GM04503 (cell line): ENCODE measurements at regions not wholly inside any gene's neighbourhood (a gene's known extent, or its start where the extent isn't known, plus 50 kb on each side); places are given as distances from the start of the nearest gene placed in this dataset.
A peak's percentile ranks its signal among the peaks of the same experiment; 100 is the strongest.

ENCODE experiments used
- DNase-seq: peaks from one replicate; pipeline ENCODE4 v3.0.0-alpha.2; 2012; ENCODE audit warnings: low read depth

GRCh38 chr12:18970603-18971002 lies 158.9 kb upstream of the PLEKHA5 start:
- no peak for DNase-seq

- no peak for DNase-seq
These were observed 157.6 kb upstream of the PLEKHA5 start for GRCh38 chr12:18971932-18972331.

DNA sequence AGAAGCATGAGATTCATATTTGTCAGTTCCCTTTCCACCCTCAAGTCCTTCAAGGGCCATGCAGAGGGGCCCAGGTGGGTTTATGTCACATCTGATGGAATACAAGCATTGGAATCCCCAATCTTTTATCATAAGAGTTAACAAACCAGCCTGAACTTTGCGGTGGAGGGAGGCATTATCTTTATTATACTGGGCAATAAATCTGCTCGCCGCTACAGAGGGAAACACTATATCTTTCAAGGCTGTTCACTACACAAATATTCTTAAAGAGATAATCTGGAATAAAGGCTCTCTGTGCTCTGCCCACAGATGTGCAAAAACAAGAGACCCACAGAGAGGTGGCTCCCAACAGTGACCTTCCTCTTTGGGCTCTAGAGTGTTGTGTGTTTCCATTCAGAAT lies 153.6 kb upstream of the PLEKHA5 start:
- no peak for DNase-seq

- no peak for DNase-seq
These were observed 150.0 kb upstream of the PLEKHA5 start for GRCh38 chr12:18979401-18980126.

- no peak for DNase-seq
These were observed 147.8 kb upstream of the PLEKHA5 start for GRCh38 chr12:18981732-18982131.

DNA sequence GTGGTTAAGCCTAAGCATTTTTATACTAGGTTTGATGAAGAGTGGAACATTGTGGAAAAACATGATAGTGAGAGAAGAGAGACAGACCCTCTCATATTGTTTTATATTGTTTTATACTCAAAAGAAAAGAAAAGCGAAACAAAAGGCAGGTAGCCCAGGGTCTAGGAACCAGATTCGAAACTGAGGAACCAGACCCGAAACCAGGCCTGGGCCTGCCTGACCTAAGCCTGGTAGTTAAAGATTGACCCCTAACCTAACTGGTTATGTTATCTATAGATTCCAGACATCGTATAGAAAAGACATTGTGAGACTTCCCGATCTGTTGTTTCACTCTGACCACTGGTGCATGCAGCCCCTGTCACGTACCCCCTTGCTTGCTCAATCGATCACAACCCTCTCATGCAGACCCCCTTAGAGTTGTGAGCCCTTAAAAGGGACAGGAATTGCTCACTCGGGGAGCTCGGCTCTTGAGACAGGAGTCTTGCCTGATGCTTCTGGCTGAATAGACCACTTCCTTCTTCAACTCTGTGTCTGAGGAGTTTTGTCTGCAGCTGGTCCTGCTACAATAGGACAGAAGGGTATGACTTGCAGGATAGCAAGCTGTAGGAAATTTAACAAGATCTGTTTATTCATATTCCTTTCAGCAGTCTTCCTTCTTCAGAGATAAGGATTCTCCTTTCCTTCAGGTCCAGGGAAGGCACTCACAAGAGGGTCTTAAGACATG lies 147.1 kb upstream of the PLEKHA5 start:
- DNase-seq = no peak

DNA sequence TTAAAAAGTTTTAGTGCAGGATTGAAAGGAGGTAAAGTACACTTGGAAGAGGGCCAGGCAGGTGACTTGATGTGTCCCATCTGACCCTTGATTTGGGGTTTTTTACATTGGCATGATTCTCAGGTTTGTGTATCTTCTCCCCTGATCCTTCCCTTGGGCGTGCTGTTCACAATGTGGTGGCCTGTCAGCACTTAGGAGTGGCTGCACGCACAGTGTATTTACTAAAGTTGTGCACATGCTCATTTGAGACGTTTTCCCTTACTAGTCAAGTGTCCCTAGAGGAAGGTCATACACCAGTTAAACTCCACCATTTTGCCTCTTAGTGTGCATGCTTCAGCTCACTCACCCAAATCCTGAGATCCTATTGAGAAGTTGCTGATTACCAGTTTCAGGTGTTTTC lies 145.7 kb upstream of the PLEKHA5 start:
- DNase-seq = no peak

DNA sequence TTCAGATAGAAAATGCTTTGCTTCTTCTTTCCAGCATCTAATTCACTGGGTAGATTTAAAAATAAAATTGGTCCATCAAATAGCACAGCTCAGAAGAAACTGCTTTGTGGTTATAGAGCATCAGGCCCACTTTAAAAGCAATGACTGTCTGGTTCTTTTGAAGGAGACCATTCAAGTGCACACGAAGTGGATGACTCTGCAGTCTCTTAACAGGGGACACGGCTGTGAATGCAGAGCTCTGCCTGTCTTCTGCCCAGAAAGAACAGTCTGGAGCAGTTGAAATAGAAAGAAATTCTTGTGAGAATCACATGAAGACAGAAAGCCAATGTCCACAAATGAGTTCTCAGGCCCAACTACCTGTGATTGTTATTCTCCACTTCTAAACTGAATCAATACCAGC lies 138.7 kb upstream of the PLEKHA5 start:
- no peak for DNase-seq

- no peak for DNase-seq
These were observed 137.2 kb upstream of the PLEKHA5 start for GRCh38 chr12:18992336-18992735.

DNA sequence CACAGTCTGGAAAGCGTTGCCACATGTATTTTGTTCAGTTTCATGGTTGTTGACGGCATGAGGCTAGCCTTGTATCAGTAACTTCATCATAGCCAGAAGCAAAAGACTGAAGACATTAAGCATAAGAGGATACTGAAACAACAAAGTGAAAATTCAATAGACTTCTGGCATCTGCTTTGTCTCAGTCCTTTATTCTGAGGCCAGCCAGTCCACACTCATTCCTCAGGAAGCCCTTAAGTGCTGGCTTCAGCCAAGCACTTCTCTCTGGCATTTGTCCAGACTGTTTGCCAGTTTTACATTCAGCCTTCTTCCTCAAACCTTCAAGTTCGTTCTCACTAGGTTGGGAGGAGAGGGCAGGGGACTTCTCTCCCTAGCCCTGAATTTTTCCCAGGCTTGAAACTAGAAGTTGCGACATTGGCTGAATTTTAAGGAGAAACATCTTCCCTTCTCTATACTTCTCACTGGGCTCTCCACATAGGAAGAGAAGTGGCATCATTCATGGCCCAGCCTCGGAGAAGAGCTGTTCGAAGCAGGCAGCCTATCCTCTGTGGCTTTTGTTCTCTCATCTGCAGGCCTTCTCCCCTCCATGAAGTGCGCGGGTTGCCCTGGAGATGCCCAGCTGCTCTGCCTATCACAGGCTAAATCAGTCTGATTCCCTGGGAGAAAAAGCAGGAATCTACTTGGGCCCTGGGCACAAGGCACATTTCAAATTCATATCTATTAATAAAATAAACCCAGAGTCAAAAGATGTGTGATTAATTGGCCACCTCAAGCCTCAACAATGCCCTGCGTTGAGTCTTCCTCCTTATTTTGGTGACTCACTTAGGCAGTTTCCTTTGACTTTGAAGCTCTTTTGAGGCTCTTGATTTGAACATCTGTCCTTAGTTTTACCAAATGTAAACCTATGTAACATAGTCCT lies 130.9 kb upstream of the PLEKHA5 start:
- peak; percentile 47 for DNase-seq

DNA sequence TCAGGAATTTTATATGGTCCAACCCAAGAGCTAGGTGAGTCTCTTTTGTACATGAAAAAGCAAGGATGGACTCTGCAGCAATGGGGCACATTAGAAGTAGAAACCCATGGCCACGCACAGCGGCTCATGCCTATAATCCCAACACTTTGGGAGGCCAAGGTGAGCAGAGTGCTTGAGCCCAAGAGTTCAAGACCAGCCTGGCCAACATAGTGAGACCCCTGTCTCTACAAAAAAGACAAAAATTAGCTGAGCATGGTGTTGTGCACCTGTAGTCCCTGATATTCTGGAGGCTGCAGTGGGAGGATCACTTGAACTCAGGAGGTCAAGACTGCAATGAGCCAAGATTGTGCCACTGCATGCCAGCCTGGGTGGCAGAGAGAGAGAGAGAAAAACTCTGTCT lies 128.7 kb upstream of the PLEKHA5 start:
- DNase-seq = no peak

- DNase-seq = no peak
These were observed 127.3 kb upstream of the PLEKHA5 start for GRCh38 chr12:19002216-19002615.

- DNase-seq = no peak
These were observed 126.4 kb upstream of the PLEKHA5 start for GRCh38 chr12:19003141-19003540.

DNA sequence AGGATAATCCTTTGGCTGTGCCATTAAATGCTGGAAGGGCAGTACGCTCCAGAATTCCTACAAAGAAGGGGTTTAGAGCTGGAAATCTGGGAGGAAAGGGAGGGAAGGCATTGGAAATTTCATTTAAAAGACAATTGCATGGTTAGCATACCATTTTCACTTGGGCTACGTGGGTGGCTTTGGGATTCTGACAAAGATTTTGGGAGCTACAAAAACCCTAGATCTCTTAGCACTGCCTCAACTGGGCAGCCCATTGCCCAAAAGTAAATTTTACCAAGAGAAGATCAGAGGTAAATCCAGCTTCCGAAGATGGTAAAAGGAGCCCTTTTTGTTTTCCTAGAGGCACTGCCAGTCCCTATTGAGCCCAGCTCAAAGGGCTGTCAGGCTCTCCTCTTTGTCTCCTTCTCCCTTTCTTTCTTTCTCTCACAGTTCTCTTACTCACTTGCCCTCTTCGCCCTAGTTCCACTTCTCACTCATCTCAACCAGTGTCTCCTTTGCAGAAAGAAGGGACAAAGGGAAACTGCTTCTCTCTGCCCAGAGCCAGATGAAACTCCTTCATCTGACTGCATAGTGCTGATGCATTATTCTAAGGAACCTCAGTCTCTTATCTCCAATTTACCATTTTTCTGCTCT lies 125.4 kb upstream of the PLEKHA5 start:
- no peak for DNase-seq

GRCh38 chr12:19005257-19005801 lies 124.2 kb upstream of the PLEKHA5 start:
- DNase-seq = no peak

- no peak for DNase-seq
These were observed 122.9 kb upstream of the PLEKHA5 start for GRCh38 chr12:19006626-19007137.

DNA sequence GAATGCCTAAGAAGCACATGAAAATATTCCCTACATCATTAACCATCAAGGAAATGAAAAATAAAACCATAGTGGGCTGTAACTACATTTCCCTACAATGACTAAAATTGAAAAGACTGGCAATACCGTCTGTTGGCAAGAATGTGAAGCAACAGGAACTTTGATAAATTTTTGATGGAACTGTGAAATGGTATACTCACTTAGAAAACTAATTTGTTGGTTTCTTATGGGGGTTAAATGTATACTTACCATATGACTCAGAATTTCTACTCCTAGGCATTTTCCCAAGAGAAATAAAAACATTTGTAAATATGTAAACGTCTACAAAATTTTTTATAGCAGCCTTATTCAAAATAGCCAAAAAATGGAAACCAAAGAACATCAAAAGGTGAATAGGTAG lies 121.4 kb upstream of the PLEKHA5 start:
- DNase-seq = no peak

DNA sequence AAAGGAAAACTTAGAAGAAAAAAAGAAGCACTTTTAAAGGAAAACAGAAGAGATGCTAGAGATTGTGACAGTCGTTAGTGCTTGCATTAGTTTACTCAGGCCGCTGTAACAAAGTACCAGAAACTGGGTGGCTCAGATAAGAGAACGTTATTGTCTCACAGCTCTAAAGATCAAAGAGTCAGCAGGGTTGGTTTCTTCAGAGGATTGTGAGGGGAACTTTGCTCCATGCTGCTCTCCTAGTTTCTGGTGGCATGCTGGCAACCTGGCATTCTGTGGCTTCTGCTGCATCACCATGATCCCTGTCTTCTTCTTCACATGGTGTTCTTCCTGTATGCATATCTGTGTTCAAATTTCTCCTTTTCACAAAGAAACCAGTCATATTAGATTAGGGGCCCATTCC lies 119.4 kb upstream of the PLEKHA5 start:
- no peak for DNase-seq

GRCh38 chr12:19010726-19011125 lies 118.8 kb upstream of the PLEKHA5 start:
- no peak for DNase-seq

DNA sequence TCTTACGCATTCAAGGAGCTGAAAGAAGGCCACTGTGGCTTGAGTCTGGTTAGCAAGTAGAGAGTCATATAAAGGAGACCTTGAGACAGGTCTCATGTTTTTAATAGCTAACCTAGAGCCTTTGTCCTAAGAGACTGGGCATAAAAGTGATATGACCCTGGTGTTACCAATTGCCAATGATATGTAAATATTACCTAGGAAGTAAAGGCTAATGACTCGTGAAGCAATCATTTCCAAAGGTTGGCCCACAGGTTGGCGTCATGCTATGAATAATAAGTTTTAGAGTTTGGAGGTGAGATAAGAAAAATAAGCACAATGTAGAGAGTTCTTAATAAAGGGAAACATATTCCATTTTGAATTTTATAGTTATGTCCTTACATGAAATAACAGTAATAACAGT lies 116.6 kb upstream of the PLEKHA5 start:
- no peak for DNase-seq

- no peak for DNase-seq
These were observed 115.3 kb upstream of the PLEKHA5 start for GRCh38 chr12:19014240-19014639.

DNA sequence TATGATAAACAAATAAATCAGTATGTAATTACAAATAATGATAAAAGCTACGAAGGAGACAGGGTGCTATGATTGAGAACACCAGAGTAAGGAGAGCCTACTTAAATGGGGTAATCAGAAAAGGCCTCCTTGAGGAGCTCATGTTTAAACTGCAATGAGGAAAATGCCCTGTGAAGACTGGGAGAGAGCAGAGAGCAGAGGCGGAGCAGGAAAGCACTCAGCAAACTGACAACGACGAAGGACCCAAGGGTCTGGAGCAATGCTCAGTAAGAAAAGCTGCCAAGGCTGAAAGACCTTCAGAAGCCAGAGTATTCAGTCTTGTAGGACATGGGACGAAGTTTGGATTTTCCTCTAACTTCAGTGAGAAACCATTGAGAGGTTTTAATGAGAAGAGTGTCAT lies 114.2 kb upstream of the PLEKHA5 start:
- DNase-seq = no peak
